Transverse colon (tissue), 4 donors: ENCODE measurements at regions not wholly inside any gene's neighbourhood (a gene's known extent, or its start where the extent isn't known, plus 50 kb on each side); places are given as distances from the start of the nearest gene placed in this dataset.
"Not testable (repeated sequence)": the region's sequence is repeated elsewhere in the genome, so short reads cannot be mapped to it uniquely, and the experiment has no call there.

Experiments used
- DNase-seq: peaks from one replicate; pipeline ENCODE4 v3.0.0-alpha.2; 2019
- H3K27ac ChIP-seq, 4 donors: fragments of 200-600 bp; sonication (generic); 2 replicates each; pipeline ENCODE4 v1.5.1; 2016 to 2018; ENCODE audit warnings: inconsistent platforms in 4 of 4
- H3K27me3 ChIP-seq: fragments of 200-600 bp; sonication (generic); 2 replicates; pipeline ENCODE4 v1.5.1; 2017; ENCODE audit warnings: inconsistent platforms
- H3K36me3 ChIP-seq, 4 donors: fragments of 200-600 bp; sonication (generic); 2 replicates each; pipeline ENCODE4 v1.5.1; 2017 to 2019; ENCODE audit warnings: inconsistent platforms in 4 of 4
- H3K4me1 ChIP-seq, 4 donors: fragments of 200-600 bp; sonication (generic); 2 replicates each; pipeline ENCODE4 v1.5.1; 2017 to 2020; ENCODE audit warnings: inconsistent platforms in 4 of 4
- H3K4me3 ChIP-seq, 4 donors: fragments of 200-600 bp; sonication (generic); 1 replicate in 1 of 4; 2 replicates in 3 of 4; pipeline versions ENCODE4 v1.5.1 to v1.6.1; 2017 to 2019; ENCODE audit warnings: inconsistent platforms in 4 of 4
- H3K9me3 ChIP-seq, 2 donors: fragments of 200-600 bp; sonication (generic); 2 replicates each; pipeline ENCODE4 v1.5.1; 2017 to 2019; ENCODE audit warnings: inconsistent platforms in 2 of 2
- EP300 ChIP-seq: sonication (generic); formaldehyde crosslinking; IDR thresholded peaks from one replicate; pipeline ENCODE4 v1.6.1; 2017; ENCODE audit warnings: antibody characterized with exemption, low read depth
- POLR2A ChIP-seq: fragments of 450-650 bp; IDR thresholded peaks from one replicate; pipeline ENCODE4 v1.6.1; 2016; ENCODE audit warnings: antibody characterized with exemption, mild to moderate bottlenecking, moderate library complexity
- POLR2AphosphoS5 ChIP-seq, 3 donors: sonication (generic); formaldehyde crosslinking; IDR thresholded peaks; one replicate each; pipeline ENCODE4 v1.6.1; 2016; ENCODE audit warnings: antibody characterized with exemption in 3 of 3
- WGBS, 2 donors: methylation state at CpG; one replicate each; pipeline ENCODE4 v1.1.5; 2018; ENCODE audit warnings: low coverage in 1 of 2; 5-methylcytosine and 5-hydroxymethylcytosine counted together
- in situ Hi-C, 4 donors: fragments of 200-750 bp; cut with MboI; loops; one replicate each; pipeline versions ENCODE4 v1.15.0 to v1.15.1; 2017; ENCODE audit warnings: low sequenced_read_pairs in 3 of 4, low pct_ligation_motif_present in 1 of 4, low pct_unique_long_range_greater_than_20kb in 1 of 4
- intact Hi-C: fragments of 100-400 bp; cut with DNase I; formaldehyde crosslinking; loops from one replicate; pipeline ENCODE4 v1.15.1; 2023; ENCODE audit warnings: low total_unique reads
- TF ChIP-seq, protein P1 (sequence below), 5 experiments: fragments of 200-600 bp in 3 of 5; fragments of 450-650 bp in 2 of 5; sonication (generic) in 3 of 5; IDR thresholded peaks; 1 replicate in 2 of 5; 2 replicates in 3 of 5; pipeline ENCODE4 v1.5.1; 2016 to 2017; ENCODE audit warnings: antibody characterized with exemption in 5 of 5, inconsistent platforms in 3 of 5, mild to moderate bottlenecking in 2 of 5, moderate library complexity in 1 of 5

DNA sequence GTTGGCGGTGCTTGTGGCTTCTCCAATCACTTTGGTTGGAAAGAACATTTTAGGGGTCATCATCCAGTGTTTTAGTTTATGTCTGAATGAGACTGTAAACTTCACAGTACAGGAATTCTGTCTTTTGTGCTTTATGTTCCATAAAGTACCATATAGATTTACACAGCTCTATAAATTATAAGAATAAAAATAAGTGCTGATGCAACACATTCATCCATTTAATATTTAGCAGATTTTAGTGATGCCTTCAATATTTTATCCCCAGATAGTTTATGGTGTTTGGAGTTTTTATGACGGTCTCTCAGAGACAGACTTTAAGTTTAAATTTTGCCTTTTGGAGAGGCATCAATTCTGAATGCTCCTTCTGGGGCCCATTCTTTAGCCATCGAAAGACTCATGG lies 385.2 kb downstream of the ATP23 start:
- TF ChIP-seq EP300 (no peak), POLR2AphosphoS5 (IDR thresholded peaks at IDR 0.05) (no peak), POLR2A (no peak)
- TF ChIP-seq, protein P1, sequence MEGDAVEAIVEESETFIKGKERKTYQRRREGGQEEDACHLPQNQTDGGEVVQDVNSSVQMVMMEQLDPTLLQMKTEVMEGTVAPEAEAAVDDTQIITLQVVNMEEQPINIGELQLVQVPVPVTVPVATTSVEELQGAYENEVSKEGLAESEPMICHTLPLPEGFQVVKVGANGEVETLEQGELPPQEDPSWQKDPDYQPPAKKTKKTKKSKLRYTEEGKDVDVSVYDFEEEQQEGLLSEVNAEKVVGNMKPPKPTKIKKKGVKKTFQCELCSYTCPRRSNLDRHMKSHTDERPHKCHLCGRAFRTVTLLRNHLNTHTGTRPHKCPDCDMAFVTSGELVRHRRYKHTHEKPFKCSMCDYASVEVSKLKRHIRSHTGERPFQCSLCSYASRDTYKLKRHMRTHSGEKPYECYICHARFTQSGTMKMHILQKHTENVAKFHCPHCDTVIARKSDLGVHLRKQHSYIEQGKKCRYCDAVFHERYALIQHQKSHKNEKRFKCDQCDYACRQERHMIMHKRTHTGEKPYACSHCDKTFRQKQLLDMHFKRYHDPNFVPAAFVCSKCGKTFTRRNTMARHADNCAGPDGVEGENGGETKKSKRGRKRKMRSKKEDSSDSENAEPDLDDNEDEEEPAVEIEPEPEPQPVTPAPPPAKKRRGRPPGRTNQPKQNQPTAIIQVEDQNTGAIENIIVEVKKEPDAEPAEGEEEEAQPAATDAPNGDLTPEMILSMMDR (IDR thresholded peaks at IDR 0.05), result no peak

GRCh38 chr12:58336581-58337242 lies 395.3 kb downstream of the ATP23 start:
- in situ Hi-C loops, result loop anchor here in 2 of 4 donors (25.0 kb wide), 2 partner anchors 751 to 826 kb away; no protein-coding TSS in a partner anchor
- H3K27me3 ChIP-seq, H3K4me1 ChIP-seq, DNase-seq, H3K27ac ChIP-seq, H3K4me3 ChIP-seq, H3K9me3 ChIP-seq, intact Hi-C loops, H3K36me3 ChIP-seq: not testable (repeated sequence)
- WGBS, 2 donors, result 11 to 35% methylated on average over 2 of the region's 5 CpGs

More for the DNA sequence above, 385.2 kb downstream of the ATP23 start:
- intact Hi-C loops, result no loop called here
- no peaks in the 10 kb centered on the region for H3K9me3 ChIP-seq
- H3K4me1 ChIP-seq, result no peaks in the 10 kb centered on the region
- no peak for DNase-seq
- no peak overlapping the region for H3K27ac ChIP-seq
- WGBS, 2 donors, result 84 to 90% methylated on average over 2 to 3 of the region's 3 CpGs
- H3K4me3 ChIP-seq, result no peak overlapping the region
- no peaks in the 10 kb centered on the region for H3K36me3 ChIP-seq
- in situ Hi-C loops, result loop anchor here in 2 of 4 donors (25.0 kb wide), 2 partner anchors 761 to 836 kb away; no protein-coding TSS in a partner anchor
- no peaks in the 10 kb centered on the region for H3K27me3 ChIP-seq

DNA sequence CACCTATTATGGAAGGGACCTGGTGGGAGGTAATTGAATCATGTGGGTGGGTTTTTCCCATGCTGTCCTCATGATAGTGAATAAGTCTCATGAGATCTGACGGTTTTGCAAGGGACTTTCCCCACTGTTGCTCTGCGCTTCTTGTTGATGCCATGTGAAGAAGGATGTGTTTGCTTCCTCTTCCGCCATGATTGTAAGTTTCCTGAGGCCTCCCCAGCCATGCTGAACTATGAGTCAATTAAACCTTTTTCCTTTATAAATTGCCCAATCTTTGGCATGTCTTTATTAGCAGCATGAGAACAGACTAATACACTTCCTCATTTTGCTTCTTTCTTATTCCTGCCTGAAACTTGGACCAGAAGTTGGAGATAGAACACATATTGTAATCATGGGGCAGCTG lies 396.2 kb downstream of the ATP23 start:
- DNase-seq, H3K9me3 ChIP-seq, H3K4me3 ChIP-seq, H3K27ac ChIP-seq, intact Hi-C loops, H3K27me3 ChIP-seq, H3K36me3 ChIP-seq: not testable (repeated sequence)
- H3K4me1 ChIP-seq, result peaks cover 0 to 16% (median 2%) of the 10 kb centered on the region in 4 donors
- in situ Hi-C loops, result loop anchor here in 2 of 4 donors (25.0 kb wide), 2 partner anchors 750 to 825 kb away; no protein-coding TSS in a partner anchor
- 63 to 87% methylated on average over 3 of the region's 3 CpGs for WGBS, 2 donors

- peaks cover 0 to 19% (median 5%) of the 10 kb centered on the region in 4 donors for H3K4me1 ChIP-seq
- peak overlapping the region in 2 of 4 donors; percentile 39 to 68 for H3K27ac ChIP-seq
- no peaks in the 10 kb centered on the region for H3K27me3 ChIP-seq
- H3K9me3 ChIP-seq, result no peaks in the 10 kb centered on the region
- intact Hi-C loops, result loop anchor here (10.0 kb wide), 2 partner anchors 743 to 833 kb away; no protein-coding TSS in a partner anchor
- in situ Hi-C loops, result loop anchor here (10.0 to 25.0 kb wide), 3 partner anchors 746 to 821 kb away; no protein-coding TSS in a partner anchor
- WGBS, 2 donors, result 21 to 26% methylated on average over 2 of the region's 2 CpGs
- TF ChIP-seq POLR2AphosphoS5 (IDR thresholded peaks at IDR 0.05) (peak in 2 of 3 donors; percentile 35 to 36), POLR2A (no peak)
- TF ChIP-seq, protein P1 (IDR thresholded peaks at IDR 0.05), result no peak
- no peaks in the 10 kb centered on the region for H3K36me3 ChIP-seq
- DNase-seq, result no peak
- H3K4me3 ChIP-seq, result no peak overlapping the region
Observed at GRCh38 chr12:58341791-58342190, 400.4 kb downstream of the ATP23 start.

DNA sequence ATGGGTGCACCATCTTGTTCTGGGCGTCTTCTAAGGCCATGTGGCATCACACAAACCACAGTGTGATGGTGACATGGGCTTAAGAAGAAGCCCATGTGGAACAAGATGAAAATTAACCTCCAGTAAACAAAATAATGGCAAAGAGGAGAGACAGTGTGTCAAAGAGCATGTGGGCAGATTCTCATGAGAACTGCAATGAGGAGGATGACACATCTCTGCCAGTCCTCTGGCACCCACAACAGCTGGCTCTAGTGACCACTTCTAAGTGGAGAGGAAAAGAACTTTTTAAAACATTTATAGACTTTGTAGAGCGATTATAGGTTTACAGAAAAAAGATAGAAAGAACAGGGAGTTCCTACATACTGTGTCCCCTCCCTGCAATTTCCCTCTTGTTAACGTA lies 401.4 kb downstream of the ATP23 start:
- no peak for DNase-seq
- TF ChIP-seq POLR2AphosphoS5 (IDR thresholded peaks at IDR 0.05) (no peak), EP300 (no peak), POLR2A (no peak)
- TF ChIP-seq, protein P1 (IDR thresholded peaks at IDR 0.05), result no peak
- WGBS, 2 donors, result 72 to 73% methylated on average over 2 to 3 of the region's 3 CpGs
- Histone ChIP-seq H3K9me3 (no peaks in the 10 kb centered on the region), H3K27ac (peak overlapping the region in 3 of 4 donors; percentile 35 to 68 (median 39)), H3K4me1 (peaks cover 0 to 11% (median 5%) of the 10 kb centered on the region in 4 donors), H3K4me3 (no peak overlapping the region), H3K36me3 (no peaks in the 10 kb centered on the region), H3K27me3 (no peaks in the 10 kb centered on the region)
- intact Hi-C loops, result loop anchor here (10.0 kb wide), 2 partner anchors 742 to 832 kb away; no protein-coding TSS in a partner anchor
- in situ Hi-C loops, result loop anchor here (10.0 to 25.0 kb wide), 3 partner anchors 745 to 820 kb away; no protein-coding TSS in a partner anchor
